Hepatocyte (in vitro differentiated cells): ENCODE measurements at regions not wholly inside any gene's neighbourhood (a gene's known extent, or its start where the extent isn't known, plus 50 kb on each side); places are given as distances from the start of the nearest gene placed in this dataset.
"Not testable (repeated sequence)": the region's sequence is repeated elsewhere in the genome, so short reads cannot be mapped to it uniquely, and the experiment has no call there.

ENCODE experiments used
- DNase-seq: peaks from one replicate; pipeline ENCODE4 v3.0.0-alpha.2; 2016; ENCODE audit warnings: low spot score
- H2AFZ ChIP-seq: fragments of 200-600 bp; sonication (generic); 2 replicates; pipeline ENCODE4 v1.6.0; 2016; ENCODE audit warnings: antibody characterized with exemption, mild to moderate bottlenecking
- H3K27ac ChIP-seq: fragments of 200-600 bp; sonication (generic); 2 replicates; pipeline ENCODE4 v1.5.1; 2016; ENCODE audit warnings: mild to moderate bottlenecking
- H3K27me3 ChIP-seq: fragments of 200-600 bp; sonication (generic); 2 replicates; pipeline ENCODE4 v1.6.1; 2016
- H3K36me3 ChIP-seq: fragments of 200-600 bp; sonication (generic); replicated peaks from 2 replicates; pipeline ENCODE4 v1.5.1; 2016; ENCODE audit warnings: low read depth; ENCODE audit not compliant: insufficient read depth
- H3K4me1 ChIP-seq: fragments of 200-600 bp; sonication (generic); 2 replicates; pipeline ENCODE4 v1.5.1; 2016; ENCODE audit warnings: mild to moderate bottlenecking, moderate library complexity; ENCODE audit not compliant: insufficient read depth
- H3K4me2 ChIP-seq: fragments of 200-600 bp; sonication (generic); 2 replicates; pipeline ENCODE4 v1.6.0; 2016
- H3K4me3 ChIP-seq: fragments of 200-600 bp; sonication (generic); 2 replicates; pipeline ENCODE4 v1.5.1; 2016; ENCODE audit warnings: mild to moderate bottlenecking
- H3K79me2 ChIP-seq: fragments of 200-600 bp; sonication (generic); 2 replicates; pipeline ENCODE4 v1.6.0; 2017; ENCODE audit warnings: mild to moderate bottlenecking
- H3K9me2 ChIP-seq: fragments of 200-600 bp; sonication (generic); replicated peaks from 2 replicates; pipeline ENCODE4 v1.6.0; 2017; ENCODE audit warnings: mild to moderate bottlenecking; ENCODE audit not compliant: insufficient read depth
- H3K9me3 ChIP-seq: fragments of 200-600 bp; sonication (generic); 2 replicates; pipeline ENCODE4 v1.5.1; 2016; ENCODE audit warnings: low read depth, mild to moderate bottlenecking
- H4K20me1 ChIP-seq: fragments of 200-600 bp; sonication (generic); 2 replicates; pipeline ENCODE4 v1.6.0; 2016; ENCODE audit warnings: mild to moderate bottlenecking; ENCODE audit not compliant: insufficient read depth, poor library complexity, severe bottlenecking
- CTCF ChIP-seq: fragments of 200-600 bp; sonication (generic); IDR thresholded peaks from 2 replicates; pipeline ENCODE4 v1.5.1; 2016; ENCODE audit warnings: antibody characterized with exemption, mild to moderate bottlenecking; ENCODE audit not compliant: poor library complexity
- EZH2 ChIP-seq: fragments of 200-600 bp; sonication (generic); IDR thresholded peaks from 2 replicates; pipeline ENCODE4 v1.6.1; 2016; ENCODE audit warnings: antibody characterized with exemption, mild to moderate bottlenecking, borderline replicate concordance
- EZH2phosphoT487 ChIP-seq: fragments of 200-600 bp; sonication (generic); IDR thresholded peaks from one replicate; pipeline ENCODE4 v1.6.1; 2018; ENCODE audit warnings: antibody characterized with exemption, mild to moderate bottlenecking, low read depth, moderate library complexity; ENCODE audit not compliant: unreplicated experiment, severe bottlenecking
- WGBS: methylation state at CpG from one replicate; pipeline ENCODE4 v1.1.6; 2016; ENCODE audit warnings: low lambda C conversion rate; ENCODE audit errors: missing lambda C conversion rate; 5-methylcytosine and 5-hydroxymethylcytosine counted together

- Histone ChIP-seq H4K20me1 (no peaks in the 10 kb centered on the region), H2AFZ (no peak overlapping the region), H3K27ac (peak overlapping the region; percentile 88), H3K27me3 (no peaks in the 10 kb centered on the region), H3K9me2 (no peaks in the 10 kb centered on the region), H3K4me1 (peaks cover 36% of the 10 kb centered on the region), H3K36me3 (no peaks in the 10 kb centered on the region), H3K4me3 (no peak overlapping the region), H3K79me2 (no peaks in the 10 kb centered on the region), H3K9me3 (no peaks in the 10 kb centered on the region), H3K4me2 (peak overlapping the region; percentile 59)
- whole genome bisulfite sequencing, result 56% methylated on average over 14 of the region's 14 CpGs
- TF ChIP-seq EZH2 (no peak), CTCF (no peak), EZH2phosphoT487 (no peak)
- no peak for DNase-seq
Measured at GRCh38 chr3:194871864-194872668, 186.4 kb downstream of the FAM43A start.

DNA sequence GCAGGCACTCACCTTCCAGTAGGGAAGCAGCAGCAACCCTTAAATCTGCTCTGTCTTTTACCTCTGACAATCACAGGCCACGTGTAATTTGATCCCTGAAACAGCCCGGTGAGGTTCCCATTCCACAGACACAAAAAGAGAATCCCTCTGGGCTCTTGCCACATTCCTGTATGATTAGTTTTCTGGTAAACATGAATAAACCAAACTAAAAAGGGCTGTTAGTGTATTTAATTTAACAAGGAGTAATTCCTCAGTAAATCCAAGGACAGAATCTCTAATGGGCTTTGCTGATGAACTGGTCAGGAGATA, 186.9 kb downstream of the FAM43A start:
- peak overlapping the region; percentile 59 for H3K4me2 ChIP-seq
- H3K36me3 ChIP-seq, result no peaks in the 10 kb centered on the region
- H3K27ac ChIP-seq, result peak overlapping the region; percentile 88
- no peaks in the 10 kb centered on the region for H3K79me2 ChIP-seq
- H3K9me2 ChIP-seq, result no peaks in the 10 kb centered on the region
- no peak overlapping the region for H2AFZ ChIP-seq
- no peaks in the 10 kb centered on the region for H3K27me3 ChIP-seq
- TF ChIP-seq EZH2 (no peak), CTCF (no peak), EZH2phosphoT487 (no peak)
- H3K4me3 ChIP-seq, result no peak overlapping the region
- no peaks in the 10 kb centered on the region for H3K9me3 ChIP-seq
- no peaks in the 10 kb centered on the region for H4K20me1 ChIP-seq
- peaks cover 32% of the 10 kb centered on the region for H3K4me1 ChIP-seq
- DNase-seq, result no peak
- 12% methylated on average over 2 of the region's 2 CpGs for WGBS

- H3K4me2 ChIP-seq, H3K36me3 ChIP-seq, DNase-seq, H3K9me3 ChIP-seq, H2AFZ ChIP-seq, H4K20me1 ChIP-seq, H3K27me3 ChIP-seq, H3K79me2 ChIP-seq, H3K9me2 ChIP-seq, H3K4me3 ChIP-seq: not testable (repeated sequence)
- Histone ChIP-seq H3K27ac (peak overlapping the region; percentile 88), H3K4me1 (peaks cover 27% of the 10 kb centered on the region)
- WGBS, result 91% methylated on average over 10 of the region's 10 CpGs
Measured at GRCh38 chr3:194873474-194873873, 187.8 kb downstream of the FAM43A start.

- Histone ChIP-seq H3K27me3 (no peaks in the 10 kb centered on the region), H3K36me3 (no peaks in the 10 kb centered on the region), H3K9me2 (no peaks in the 10 kb centered on the region), H3K27ac (no peak overlapping the region), H2AFZ (no peak overlapping the region), H3K4me2 (no peak overlapping the region), H3K4me3 (no peak overlapping the region), H4K20me1 (no peaks in the 10 kb centered on the region), H3K9me3 (no peaks in the 10 kb centered on the region), H3K79me2 (no peaks in the 10 kb centered on the region), H3K4me1 (peaks cover 27% of the 10 kb centered on the region)
- TF ChIP-seq EZH2phosphoT487, result no peak
- no peak for TF ChIP-seq CTCF
- TF ChIP-seq EZH2, result no peak
- no peak for DNase-seq
- WGBS, result 87% methylated on average over 5 of the region's 5 CpGs
Measured at GRCh38 chr3:194874206-194874605, 188.5 kb downstream of the FAM43A start.
